ENCODE measurements at regions not wholly inside any gene's neighbourhood (a gene's known extent, or its start where the extent isn't known, plus 50 kb on each side); places are given as distances from the start of the nearest gene placed in this dataset.
"Not testable (repeated sequence)": the region's sequence is repeated elsewhere in the genome, so short reads cannot be mapped to it uniquely, and the experiment has no call there.

- not testable (repeated sequence) for TF ChIP-seq CTCF, POLR2A (IDR thresholded peaks at IDR 0.05)
Measured at GRCh38 chrX:140402131-140402530, 102.7 kb downstream of the SOX3 start.

Data from adrenal gland (tissue), 5 donors.